CD14-positive monocyte (primary cell): ENCODE measurements at regions not wholly inside any gene's neighbourhood (a gene's known extent, or its start where the extent isn't known, plus 50 kb on each side); places are given as distances from the start of the nearest gene placed in this dataset.
"Not testable (repeated sequence)": the region's sequence is repeated elsewhere in the genome, so short reads cannot be mapped to it uniquely, and the experiment has no call there.

Source experiments
- DNase-seq, 3 donors: peaks; one replicate each; pipeline ENCODE4 v3.0.0-alpha.2; 2011 to 2022
- H2AFZ ChIP-seq: 2 replicates; pipeline ENCODE4 v1.6.0; 2012; ENCODE audit warnings: mild to moderate bottlenecking, low read depth, low read length, inconsistent platforms; ENCODE audit not compliant: insufficient read depth, poor library complexity, severe bottlenecking
- H3K27ac ChIP-seq, 2 donors: 1 replicate in 1 of 2; 2 replicates in 1 of 2; pipeline ENCODE4 v1.5.1; 2012 to 2013; ENCODE audit warnings: low read length in 2 of 2, control low read depth in 1 of 2, inconsistent platforms in 1 of 2, low read depth in 1 of 2, mild to moderate bottlenecking in 1 of 2
- H3K27me3 ChIP-seq, 2 donors: one replicate each; pipeline versions ENCODE4 v1.6.0 to v1.6.1; 2011 to 2013; ENCODE audit warnings: low read length in 2 of 2; ENCODE audit not compliant: control insufficient read depth in 2 of 2, insufficient read depth in 2 of 2
- H3K36me3 ChIP-seq, 2 donors: replicated peaks in 1 of 2; 1 replicate in 1 of 2; 2 replicates in 1 of 2; pipeline versions ENCODE4 v1.5.1 to v1.6.1; 2012 to 2013; ENCODE audit warnings: low read length in 2 of 2, control low read depth in 1 of 2, inconsistent platforms in 1 of 2, mild to moderate bottlenecking in 1 of 2; ENCODE audit not compliant: insufficient read depth in 2 of 2, control insufficient read depth in 1 of 2
- H3K4me1 ChIP-seq, 2 donors: 1 replicate in 1 of 2; 2 replicates in 1 of 2; pipeline versions ENCODE4 v1.5.1 to v1.6.1; 2012 to 2013; ENCODE audit warnings: low read length in 2 of 2, control low read depth in 1 of 2, inconsistent platforms in 1 of 2, mild to moderate bottlenecking in 1 of 2, moderate library complexity in 1 of 2; ENCODE audit not compliant: insufficient read depth in 2 of 2, control insufficient read depth in 1 of 2
- H3K4me2 ChIP-seq: replicated peaks from 2 replicates; pipeline ENCODE3; 2012; ENCODE audit warnings: low read length, moderate library complexity, mild to moderate bottlenecking; ENCODE audit not compliant: poor library complexity, severe bottlenecking; ENCODE audit errors: extremely low read depth
- H3K4me3 ChIP-seq, 3 experiments: fragments of 200-600 bp in 1 of 3; sonication (generic) in 1 of 3; replicated peaks in 1 of 3; 1 replicate in 2 of 3; 2 replicates in 1 of 3; pipeline ENCODE4 v1.5.1; 2011 to 2013; ENCODE audit warnings: low read length in 3 of 3, mild to moderate bottlenecking in 3 of 3, control low read depth in 2 of 3, low read depth in 2 of 3, inconsistent platforms in 1 of 3, moderate library complexity in 1 of 3
- H3K79me2 ChIP-seq: 2 replicates; pipeline ENCODE4 v1.6.0; 2012; ENCODE audit warnings: mild to moderate bottlenecking, control low read depth, inconsistent platforms, low read length, moderate library complexity; ENCODE audit not compliant: insufficient read depth
- H3K9ac ChIP-seq: 2 replicates; pipeline ENCODE4 v1.6.0; 2017; ENCODE audit warnings: low read length, mild to moderate bottlenecking; ENCODE audit not compliant: insufficient read depth, poor library complexity, severe bottlenecking
- H3K9me3 ChIP-seq, 2 donors: replicated peaks in 1 of 2; 1 replicate in 1 of 2; 2 replicates in 1 of 2; pipeline versions ENCODE4 v1.5.1 to v1.6.1; 2012 to 2013; ENCODE audit warnings: low read length in 2 of 2, control low read depth in 1 of 2; ENCODE audit not compliant: control insufficient read depth in 1 of 2, insufficient read depth in 1 of 2
- H4K20me1 ChIP-seq: 2 replicates; pipeline ENCODE4 v1.6.0; 2012; ENCODE audit warnings: mild to moderate bottlenecking, low read length, control low read depth, moderate library complexity; ENCODE audit not compliant: insufficient read depth
- H3K27ac Mint-ChIP-seq, 7 donors: one replicate each; pipeline ENCODE4 v1.8.0; 2020; ENCODE audit warnings: mild to moderate bottlenecking in 7 of 7, mixed read lengths in 7 of 7, moderate library complexity in 6 of 7, inconsistent platforms in 2 of 7
- H3K27me3 Mint-ChIP-seq, 3 donors: one replicate each; pipeline ENCODE4 v1.8.0; 2021 to 2022; ENCODE audit warnings: low read depth in 3 of 3, mild to moderate bottlenecking in 3 of 3, mixed read lengths in 3 of 3, moderate library complexity in 3 of 3, inconsistent platforms in 1 of 3
- H3K36me3 Mint-ChIP-seq, 2 donors: one replicate each; pipeline ENCODE4 v1.8.0; 2020; ENCODE audit warnings: mixed read lengths in 2 of 2, inconsistent platforms in 1 of 2, mild to moderate bottlenecking in 1 of 2
- H3K4me1 Mint-ChIP-seq: one replicate; pipeline ENCODE4 v1.8.0; 2020; ENCODE audit warnings: mild to moderate bottlenecking, mixed read lengths
- H3K4me3 Mint-ChIP-seq, 2 donors: one replicate each; pipeline ENCODE4 v1.8.0; 2020; ENCODE audit warnings: mild to moderate bottlenecking in 2 of 2, mixed read lengths in 2 of 2, moderate library complexity in 1 of 2
- H3K9me3 Mint-ChIP-seq, 7 donors: one replicate each; pipeline ENCODE4 v1.8.0; 2020 to 2022; ENCODE audit warnings: mixed read lengths in 7 of 7, mild to moderate bottlenecking in 6 of 7, moderate library complexity in 6 of 7, inconsistent platforms in 2 of 7
- CTCF ChIP-seq: fragments of 200-600 bp; IDR thresholded peaks from one replicate; pipeline ENCODE4 v1.8.0; 2022; ENCODE audit warnings: antibody characterized with exemption, mild to moderate bottlenecking
- whole genome bisulfite sequencing: methylation state at CpG from one replicate; pipeline ENCODE4 v1.1.5; 2013; ENCODE audit warnings: missing lambda C conversion rate; ENCODE audit not compliant: insufficient coverage; 5-methylcytosine and 5-hydroxymethylcytosine counted together
- intact Hi-C, 2 donors: fragments of 100-400 bp; cut with micrococcal nuclease; formaldehyde crosslinking; loops; one replicate each; pipeline versions ENCODE4 v1.15.0 to v1.15.1; 2023

DNA sequence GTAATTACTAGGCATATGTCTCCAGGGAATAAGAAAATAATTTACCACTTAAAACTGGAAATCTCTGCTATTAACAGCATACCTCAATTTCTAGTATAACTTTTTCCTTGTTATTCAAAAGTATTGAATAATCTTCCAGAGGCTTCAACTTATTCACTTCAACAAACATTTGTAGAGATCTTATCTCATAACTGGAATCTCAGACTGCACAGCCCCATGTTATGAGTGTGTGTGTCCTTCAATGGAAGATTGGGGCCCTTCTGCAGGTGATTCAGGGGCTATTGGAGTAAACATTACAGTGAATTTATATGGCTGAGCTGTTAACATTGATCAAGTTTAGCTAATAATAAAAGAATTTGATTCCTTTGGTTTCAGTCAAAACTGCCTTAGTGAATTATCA lies 946.1 kb downstream of the TTLL7 start:
- Histone ChIP-seq H3K4me1 (no peaks in the 10 kb centered on the region), H3K79me2 (no peaks in the 10 kb centered on the region), H4K20me1 (no peaks in the 10 kb centered on the region)

DNA sequence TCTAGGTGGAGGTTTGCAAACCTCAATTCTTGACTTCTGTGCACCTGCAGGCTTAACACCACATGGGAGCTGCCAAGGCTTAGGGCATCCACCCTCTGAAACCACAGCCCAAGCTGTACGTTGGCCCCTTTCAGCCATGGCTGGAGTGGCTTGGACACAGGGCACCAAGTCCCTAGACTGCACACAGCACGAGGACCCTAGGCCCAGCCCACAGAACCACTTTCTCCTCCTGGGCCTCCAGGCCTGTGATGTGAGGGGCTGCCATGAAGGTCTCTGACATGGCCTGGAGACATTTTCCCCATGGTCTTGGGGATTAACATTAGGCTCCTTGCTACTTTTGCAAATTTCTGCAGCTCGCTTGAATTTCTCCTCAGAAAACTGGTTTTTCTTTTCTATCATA lies 947.9 kb downstream of the TTLL7 start:
- peaks cover 8 to 29% (median 20%) of the 10 kb centered on the region in 7 donors for H3K9me3 Mint-ChIP-seq
- 94% methylated on average over 2 of the region's 3 CpGs for WGBS

More for the DNA sequence above, 946.1 kb downstream of the TTLL7 start:
- peaks cover 0 to 4% (median 2%) of the 10 kb centered on the region in 3 donors for H3K27me3 Mint-ChIP-seq
- Histone ChIP-seq H3K9me3 (peaks cover 14 to 37% of the 10 kb centered on the region in 2 donors), H3K27ac (no peak overlapping the region), H3K27me3 (no peaks in the 10 kb centered on the region), H3K9ac (no peak overlapping the region), H3K4me3 (no peak overlapping the region), H3K36me3 (no peaks in the 10 kb centered on the region), H2AFZ (no peak overlapping the region), H3K4me2 (no peak overlapping the region)
- H3K4me1 Mint-ChIP-seq = no peaks in the 10 kb centered on the region
- TF ChIP-seq CTCF = no peak
- H3K27ac Mint-ChIP-seq = no peak overlapping the region
- H3K4me3 Mint-ChIP-seq = no peak overlapping the region
- DNase-seq = no peak
- H3K9me3 Mint-ChIP-seq = peaks cover 8 to 29% (median 19%) of the 10 kb centered on the region in 7 donors
- intact Hi-C loops = no loop called here
- no peaks in the 10 kb centered on the region for H3K36me3 Mint-ChIP-seq

More for the DNA sequence above, 947.9 kb downstream of the TTLL7 start:
- H3K27me3 ChIP-seq, H3K4me3 ChIP-seq, H3K36me3 Mint-ChIP-seq, H3K27me3 Mint-ChIP-seq, H3K27ac ChIP-seq, H3K4me3 Mint-ChIP-seq, H3K79me2 ChIP-seq, H3K36me3 ChIP-seq, intact Hi-C loops, H4K20me1 ChIP-seq, H3K9ac ChIP-seq, DNase-seq, H3K4me2 ChIP-seq, H3K4me1 ChIP-seq, H3K4me1 Mint-ChIP-seq, H2AFZ ChIP-seq, H3K27ac Mint-ChIP-seq: not testable (repeated sequence)
- peaks cover 14 to 37% of the 10 kb centered on the region in 2 donors for H3K9me3 ChIP-seq
